Upper lobe of left lung (tissue), 6 donors: ENCODE measurements at regions not wholly inside any gene's neighbourhood (a gene's known extent, or its start where the extent isn't known, plus 50 kb on each side); places are given as distances from the start of the nearest gene placed in this dataset.

Experiments used
- ATAC-seq, 2 donors: fragments of 200-7000 bp; cut with Tn5 transposase; one replicate each; pipeline ENCODE4 v1.9.1; 2022; ENCODE audit warnings: mild to moderate bottlenecking in 2 of 2, moderate library complexity in 2 of 2; ENCODE audit not compliant: low FRiP score in 2 of 2
- DNase-seq, 2 donors: peaks; one replicate each; pipeline ENCODE4 v3.0.0-alpha.2; 2019 to 2020
- H3K27ac ChIP-seq, 4 donors: fragments of 200-600 bp; sonication (generic); one replicate each; pipeline ENCODE4 v1.5.1; 2016 to 2019
- H3K27me3 ChIP-seq, 4 donors: fragments of 200-600 bp; sonication (generic); one replicate each; pipeline ENCODE4 v1.5.1; 2017 to 2019
- H3K36me3 ChIP-seq, 4 donors: fragments of 200-600 bp; sonication (generic); one replicate each; pipeline ENCODE4 v1.5.1; 2016 to 2019
- H3K4me1 ChIP-seq, 4 donors: fragments of 200-600 bp; sonication (generic); one replicate each; pipeline ENCODE4 v1.5.1; 2018 to 2019
- H3K4me3 ChIP-seq, 4 donors: fragments of 200-600 bp; sonication (generic); one replicate each; pipeline ENCODE4 v1.5.1; 2017 to 2019; ENCODE audit warnings: mild to moderate bottlenecking in 2 of 4, moderate library complexity in 1 of 4
- H3K9me3 ChIP-seq, 4 donors: fragments of 200-600 bp; sonication (generic); one replicate each; pipeline ENCODE4 v1.5.1; 2018 to 2019
- EP300 ChIP-seq, 4 donors: sonication (generic); formaldehyde crosslinking; IDR thresholded peaks; one replicate each; pipeline ENCODE4 v1.5.1; 2017; ENCODE audit warnings: antibody characterized with exemption in 4 of 4, control low read depth in 2 of 4
- POLR2A ChIP-seq, 4 donors: fragments of 450-650 bp; IDR thresholded peaks; one replicate each; pipeline ENCODE4 v1.5.1; 2016 to 2017; ENCODE audit warnings: antibody characterized with exemption in 4 of 4, mild to moderate bottlenecking in 2 of 4
- POLR2AphosphoS5 ChIP-seq, 2 donors: sonication (generic); formaldehyde crosslinking; IDR thresholded peaks; one replicate each; pipeline ENCODE4 v1.5.1; 2017; ENCODE audit warnings: antibody characterized with exemption in 2 of 2
- WGBS, 2 donors: methylation state at CpG; one replicate each; pipeline ENCODE4 v1.1.5; 2017 to 2018; 5-methylcytosine and 5-hydroxymethylcytosine counted together
- TF ChIP-seq, protein P1 (sequence below), 6 experiments: fragments of 450-650 bp in 4 of 6; fragments of 200-600 bp in 2 of 6; sonication (generic) in 2 of 6; IDR thresholded peaks; one replicate each; pipeline ENCODE4 v1.5.1; 2016 to 2019; ENCODE audit warnings: antibody characterized with exemption in 6 of 6
- donor health status: DM: no; HTN: no; CAD: no; lungs with moderate emphysema.
- donor health status: DM: no; HTN: yes; CAD: no; lungs with severe emphysema.

- Histone ChIP-seq H3K9me3 (peaks cover 0 to 9% (median 2%) of the 10 kb centered on the region in 4 donors), H3K36me3 (no peaks in the 10 kb centered on the region), H3K27ac (no peak overlapping the region), H3K27me3 (no peaks in the 10 kb centered on the region), H3K4me3 (no peak overlapping the region), H3K4me1 (no peaks in the 10 kb centered on the region)
- no peak for ATAC-seq
- TF ChIP-seq, protein P1, sequence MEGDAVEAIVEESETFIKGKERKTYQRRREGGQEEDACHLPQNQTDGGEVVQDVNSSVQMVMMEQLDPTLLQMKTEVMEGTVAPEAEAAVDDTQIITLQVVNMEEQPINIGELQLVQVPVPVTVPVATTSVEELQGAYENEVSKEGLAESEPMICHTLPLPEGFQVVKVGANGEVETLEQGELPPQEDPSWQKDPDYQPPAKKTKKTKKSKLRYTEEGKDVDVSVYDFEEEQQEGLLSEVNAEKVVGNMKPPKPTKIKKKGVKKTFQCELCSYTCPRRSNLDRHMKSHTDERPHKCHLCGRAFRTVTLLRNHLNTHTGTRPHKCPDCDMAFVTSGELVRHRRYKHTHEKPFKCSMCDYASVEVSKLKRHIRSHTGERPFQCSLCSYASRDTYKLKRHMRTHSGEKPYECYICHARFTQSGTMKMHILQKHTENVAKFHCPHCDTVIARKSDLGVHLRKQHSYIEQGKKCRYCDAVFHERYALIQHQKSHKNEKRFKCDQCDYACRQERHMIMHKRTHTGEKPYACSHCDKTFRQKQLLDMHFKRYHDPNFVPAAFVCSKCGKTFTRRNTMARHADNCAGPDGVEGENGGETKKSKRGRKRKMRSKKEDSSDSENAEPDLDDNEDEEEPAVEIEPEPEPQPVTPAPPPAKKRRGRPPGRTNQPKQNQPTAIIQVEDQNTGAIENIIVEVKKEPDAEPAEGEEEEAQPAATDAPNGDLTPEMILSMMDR (IDR thresholded peaks at IDR 0.05), result no peak
- TF ChIP-seq POLR2A (IDR thresholded peaks at IDR 0.05) (no peak), POLR2AphosphoS5 (IDR thresholded peaks at IDR 0.05) (no peak), EP300 (IDR thresholded peaks at IDR 0.05) (no peak)
- WGBS, 2 donors, result 51 to 72% methylated on average over 3 of the region's 3 CpGs
- no peak for DNase-seq
Measured at GRCh38 chr12:13379531-13380188, 183.1 kb downstream of the EMP1 start.

DNA sequence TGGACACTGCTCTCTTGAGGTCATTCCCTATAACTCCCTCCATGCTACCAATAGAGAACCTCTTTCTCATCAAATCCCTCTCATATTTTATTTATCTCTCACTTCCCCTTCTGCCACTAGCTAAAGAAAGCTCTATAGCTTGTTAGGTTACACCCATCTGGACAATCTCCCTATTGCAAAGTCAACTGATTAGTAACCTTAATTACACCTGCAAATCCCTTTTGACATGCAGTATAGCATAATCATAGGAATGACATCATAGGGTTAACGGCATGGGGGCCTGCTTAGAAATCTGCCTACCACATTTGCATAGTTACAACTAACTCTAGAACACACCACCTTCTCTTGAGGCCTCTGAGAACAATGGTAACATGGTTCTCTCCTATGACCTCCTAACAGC lies 181.2 kb downstream of the EMP1 start:
- H3K27ac ChIP-seq, result no peak overlapping the region
- no peak overlapping the region for H3K4me3 ChIP-seq
- TF ChIP-seq POLR2A (IDR thresholded peaks at IDR 0.05), result no peak
- TF ChIP-seq, protein P1 (IDR thresholded peaks at IDR 0.05), result no peak
- no peak for TF ChIP-seq POLR2AphosphoS5 (IDR thresholded peaks at IDR 0.05)
- no peak for TF ChIP-seq EP300 (IDR thresholded peaks at IDR 0.05)
- DNase-seq, result no peak
- H3K9me3 ChIP-seq, result peaks cover 0 to 9% (median 2%) of the 10 kb centered on the region in 4 donors
- WGBS, 2 donors, result 81 to 92% methylated on average over 1 of the region's 1 CpG
- H3K4me1 ChIP-seq, result no peaks in the 10 kb centered on the region
- H3K36me3 ChIP-seq, result no peaks in the 10 kb centered on the region
- no peaks in the 10 kb centered on the region for H3K27me3 ChIP-seq
- ATAC-seq, result no peak

- DNase-seq (no peak), ATAC-seq (no peak)
- Histone ChIP-seq H3K9me3 (peaks cover 0 to 9% (median 2%) of the 10 kb centered on the region in 4 donors), H3K4me1 (no peaks in the 10 kb centered on the region), H3K27me3 (no peaks in the 10 kb centered on the region), H3K4me3 (no peak overlapping the region), H3K36me3 (no peaks in the 10 kb centered on the region), H3K27ac (no peak overlapping the region)
- WGBS, 2 donors, result 74 to 92% methylated on average over 7 of the region's 7 CpGs
- TF ChIP-seq POLR2AphosphoS5 (IDR thresholded peaks at IDR 0.05), result no peak
- TF ChIP-seq, protein P1 (IDR thresholded peaks at IDR 0.05), result no peak
- no peak for TF ChIP-seq POLR2A (IDR thresholded peaks at IDR 0.05)
- TF ChIP-seq EP300 (IDR thresholded peaks at IDR 0.05), result no peak
Measured at GRCh38 chr12:13376610-13377373, 180.3 kb downstream of the EMP1 start.

DNA sequence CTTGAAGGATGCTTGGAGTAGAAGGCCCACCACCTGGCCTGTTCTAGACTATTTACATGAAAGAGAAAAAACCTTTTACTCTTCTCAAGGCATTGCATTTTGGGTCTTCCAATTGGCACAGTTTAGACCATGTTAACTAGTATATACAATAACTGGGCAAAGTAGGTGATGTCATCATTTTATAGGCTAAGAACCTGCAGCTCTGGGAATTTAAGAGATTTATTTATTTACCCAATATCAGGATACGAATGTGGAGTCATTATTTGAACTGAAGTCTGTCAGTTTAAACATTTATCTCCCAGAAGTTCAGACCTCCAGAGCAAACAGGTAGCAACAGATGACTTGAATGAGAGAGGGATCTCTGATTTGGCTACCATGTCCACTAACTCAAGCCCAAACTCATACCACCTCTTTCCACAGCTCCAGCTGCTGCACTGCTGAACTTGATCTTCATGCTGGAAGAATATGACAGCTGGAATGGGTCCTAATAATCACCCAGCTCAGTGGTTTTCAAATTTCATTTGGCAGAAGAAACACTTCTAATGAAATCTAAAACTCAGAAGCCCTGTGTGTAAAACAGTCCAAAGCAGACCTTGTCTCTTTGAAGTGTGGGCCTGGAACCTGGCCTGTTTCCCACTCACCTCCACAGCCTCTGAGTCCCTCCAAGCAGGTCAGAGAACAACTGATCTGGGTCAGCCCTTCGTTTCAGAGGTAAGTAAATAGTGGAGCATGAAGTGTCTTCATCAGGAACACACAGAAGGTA lies 179.2 kb downstream of the EMP1 start:
- no peak overlapping the region for H3K4me3 ChIP-seq
- H3K27me3 ChIP-seq, result no peaks in the 10 kb centered on the region
- no peak for TF ChIP-seq POLR2A (IDR thresholded peaks at IDR 0.05)
- TF ChIP-seq, protein P1 (IDR thresholded peaks at IDR 0.05), result no peak
- no peak for TF ChIP-seq POLR2AphosphoS5 (IDR thresholded peaks at IDR 0.05)
- no peak for TF ChIP-seq EP300 (IDR thresholded peaks at IDR 0.05)
- DNase-seq (no peak), ATAC-seq (no peak)
- H3K4me1 ChIP-seq, result no peaks in the 10 kb centered on the region
- 44 to 47% methylated on average over 2 of the region's 2 CpGs for WGBS, 2 donors
- H3K36me3 ChIP-seq, result no peaks in the 10 kb centered on the region
- no peak overlapping the region for H3K27ac ChIP-seq
- H3K9me3 ChIP-seq, result peaks cover 0 to 9% (median 2%) of the 10 kb centered on the region in 4 donors
